Muscle layer of duodenum (tissue), 2 donors: ENCODE measurements at regions not wholly inside any gene's neighbourhood (a gene's known extent, or its start where the extent isn't known, plus 50 kb on each side); places are given as distances from the start of the nearest gene placed in this dataset.
"Not testable (repeated sequence)": the region's sequence is repeated elsewhere in the genome, so short reads cannot be mapped to it uniquely, and the experiment has no call there.

Experiments used
- H3K27ac ChIP-seq: one replicate; pipeline ENCODE4 v1.7.0; 2013; ENCODE audit warnings: mild to moderate bottlenecking, low read length
- H3K27me3 ChIP-seq: one replicate; pipeline ENCODE4 v1.7.0; 2013; ENCODE audit warnings: low read depth, mild to moderate bottlenecking, control low read depth, low read length
- H3K36me3 ChIP-seq, 2 donors: one replicate each; pipeline ENCODE4 v1.7.0; 2013; ENCODE audit warnings: low read length in 2 of 2, control low read depth in 1 of 2, mild to moderate bottlenecking in 1 of 2; ENCODE audit not compliant: insufficient read depth in 2 of 2, control insufficient read depth in 1 of 2
- H3K4me1 ChIP-seq, 2 donors: one replicate each; pipeline ENCODE4 v1.7.0; 2013; ENCODE audit warnings: low read length in 2 of 2, mild to moderate bottlenecking in 2 of 2, control low read depth in 1 of 2, moderate library complexity in 1 of 2; ENCODE audit not compliant: insufficient read depth in 2 of 2, control insufficient read depth in 1 of 2
- H3K4me3 ChIP-seq, 2 donors: one replicate each; pipeline ENCODE4 v1.7.0; 2013; ENCODE audit warnings: low read length in 2 of 2, low read depth in 1 of 2, mild to moderate bottlenecking in 1 of 2
- H3K9me3 ChIP-seq, 2 donors: one replicate each; pipeline ENCODE4 v1.7.0; 2013; ENCODE audit warnings: low read length in 2 of 2, control low read depth in 1 of 2, mild to moderate bottlenecking in 1 of 2; ENCODE audit not compliant: control insufficient read depth in 1 of 2
- donor health status: healthy.

DNA sequence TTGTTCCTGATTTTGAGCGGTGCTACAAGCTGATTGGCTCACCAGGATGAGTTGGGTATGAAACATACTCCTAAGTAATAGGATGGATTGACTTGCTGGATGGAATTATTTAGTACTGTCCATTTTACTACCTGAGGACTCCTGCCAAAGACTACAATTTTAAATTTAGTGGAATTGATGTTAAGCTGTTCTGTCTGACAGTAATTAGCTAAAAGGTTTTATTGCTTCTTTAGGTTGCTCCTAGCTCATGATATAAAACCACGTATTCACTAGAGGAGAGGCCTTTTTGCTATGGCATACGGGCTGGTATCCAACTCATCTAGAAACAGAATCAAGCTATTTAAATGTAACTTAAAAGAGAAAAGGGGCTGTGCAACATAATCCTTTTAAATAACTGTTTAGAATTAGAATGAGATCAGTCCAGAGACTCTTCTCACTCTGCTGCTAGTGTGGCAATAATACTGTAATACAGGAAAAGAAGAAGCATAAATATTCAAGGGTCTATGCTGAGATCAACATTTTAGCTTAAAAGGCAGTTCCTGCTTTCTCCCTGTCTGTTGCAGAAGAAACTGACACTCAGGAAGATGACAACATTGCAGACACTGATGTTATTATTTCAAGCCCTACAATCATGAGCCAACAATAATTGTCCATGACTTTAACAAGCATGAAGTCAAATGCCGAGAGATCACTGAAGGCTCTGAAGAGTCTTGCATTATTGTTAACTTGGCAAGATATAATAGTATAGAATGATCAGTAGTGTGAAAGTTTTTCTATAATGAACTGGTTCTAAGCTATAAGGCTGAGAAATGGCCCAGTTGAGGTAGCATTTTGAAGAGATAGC lies 258.7 kb upstream of the ADGRL4 start:
- H3K4me3 ChIP-seq = no peak overlapping the region
- H3K27ac ChIP-seq = no peak overlapping the region
- H3K9me3 ChIP-seq = no peaks in the 10 kb centered on the region
- H3K4me1 ChIP-seq = peaks cover 0 to 6% of the 10 kb centered on the region in 2 donors
- H3K36me3 ChIP-seq = no peaks in the 10 kb centered on the region
- no peaks in the 10 kb centered on the region for H3K27me3 ChIP-seq

- Histone ChIP-seq H3K36me3 (no peaks in the 10 kb centered on the region), H3K9me3 (no peaks in the 10 kb centered on the region), H3K27me3 (no peaks in the 10 kb centered on the region), H3K4me3 (no peak overlapping the region), H3K27ac (no peak overlapping the region), H3K4me1 (peaks cover 0 to 6% of the 10 kb centered on the region in 2 donors)
Measured at GRCh38 chr1:79264285-79264684, 257.8 kb upstream of the ADGRL4 start.

DNA sequence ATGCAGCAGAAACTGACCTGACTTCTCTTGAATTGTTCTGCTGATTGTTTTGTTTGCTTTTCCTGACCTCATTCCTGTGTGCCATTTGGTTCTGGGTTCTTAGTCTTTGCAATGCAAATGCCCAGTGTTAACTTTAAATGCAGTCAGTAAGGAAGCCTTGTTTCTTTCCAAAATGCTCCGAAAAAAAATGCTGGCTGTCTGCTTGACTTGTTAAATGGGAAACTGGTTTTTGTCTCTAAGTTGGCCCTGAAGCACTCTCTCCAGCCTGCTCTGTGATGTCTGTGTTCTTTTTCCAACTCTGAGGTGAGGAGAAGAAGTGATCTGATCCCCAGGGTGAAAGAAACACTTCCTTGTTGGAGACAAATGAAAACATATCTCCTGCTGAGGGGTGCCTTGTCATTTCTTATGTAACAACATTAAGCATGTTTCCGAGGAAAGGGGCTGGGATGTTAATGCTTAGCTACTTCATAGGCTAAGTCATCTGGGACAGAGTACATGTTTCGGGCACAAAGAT lies 256.3 kb upstream of the ADGRL4 start:
- H3K4me1 ChIP-seq = peaks cover 0 to 6% of the 10 kb centered on the region in 2 donors

GRCh38 chr1:79259390-79260336 lies 253.1 kb upstream of the ADGRL4 start:
- Histone ChIP-seq H3K27ac (no peak overlapping the region), H3K9me3 (no peaks in the 10 kb centered on the region), H3K27me3 (no peaks in the 10 kb centered on the region), H3K4me3 (no peak overlapping the region), H3K36me3 (no peaks in the 10 kb centered on the region), H3K4me1 (peaks cover 0 to 6% of the 10 kb centered on the region in 2 donors)

More for the DNA sequence above, 256.3 kb upstream of the ADGRL4 start:
- Histone ChIP-seq H3K36me3 (no peaks in the 10 kb centered on the region), H3K27ac (no peak overlapping the region), H3K4me3 (no peak overlapping the region), H3K9me3 (no peaks in the 10 kb centered on the region), H3K27me3 (no peaks in the 10 kb centered on the region)

DNA sequence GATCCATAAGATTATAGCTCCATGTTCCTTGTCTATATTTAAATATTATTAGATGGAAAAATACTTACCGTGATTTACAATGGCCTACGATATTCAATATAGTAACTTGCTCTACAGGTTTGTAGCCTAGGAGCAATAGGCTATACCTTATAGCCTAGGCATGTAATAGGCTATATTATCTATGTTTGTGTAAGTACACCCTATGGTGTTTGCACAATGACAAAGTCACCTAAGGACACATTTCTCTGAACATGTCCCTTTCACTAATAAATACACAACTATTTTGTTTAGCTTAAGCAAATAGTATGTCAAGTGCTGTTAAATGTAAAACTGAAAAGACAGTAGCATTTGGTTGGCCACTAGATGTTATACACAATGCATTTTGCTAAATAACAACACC lies 248.9 kb upstream of the ADGRL4 start:
- no peaks in the 10 kb centered on the region for H3K36me3 ChIP-seq
- no peaks in the 10 kb centered on the region for H3K4me1 ChIP-seq
- no peaks in the 10 kb centered on the region for H3K9me3 ChIP-seq
- no peak overlapping the region for H3K27ac ChIP-seq
- H3K27me3 ChIP-seq = no peaks in the 10 kb centered on the region
- H3K4me3 ChIP-seq = no peak overlapping the region

GRCh38 chr1:79252598-79252997 lies 246.1 kb upstream of the ADGRL4 start:
- H3K9me3 ChIP-seq = no peaks in the 10 kb centered on the region
- H3K36me3 ChIP-seq = no peaks in the 10 kb centered on the region
- no peak overlapping the region for H3K27ac ChIP-seq
- H3K4me1 ChIP-seq = no peaks in the 10 kb centered on the region
- no peaks in the 10 kb centered on the region for H3K27me3 ChIP-seq
- no peak overlapping the region for H3K4me3 ChIP-seq

- Histone ChIP-seq H3K27ac (no peak overlapping the region), H3K27me3 (no peaks in the 10 kb centered on the region), H3K36me3 (no peaks in the 10 kb centered on the region), H3K9me3 (peaks cover 0 to 3% of the 10 kb centered on the region in 2 donors), H3K4me1 (no peaks in the 10 kb centered on the region), H3K4me3 (no peak overlapping the region)
Measured at GRCh38 chr1:79239840-79240239, 233.3 kb upstream of the ADGRL4 start.

DNA sequence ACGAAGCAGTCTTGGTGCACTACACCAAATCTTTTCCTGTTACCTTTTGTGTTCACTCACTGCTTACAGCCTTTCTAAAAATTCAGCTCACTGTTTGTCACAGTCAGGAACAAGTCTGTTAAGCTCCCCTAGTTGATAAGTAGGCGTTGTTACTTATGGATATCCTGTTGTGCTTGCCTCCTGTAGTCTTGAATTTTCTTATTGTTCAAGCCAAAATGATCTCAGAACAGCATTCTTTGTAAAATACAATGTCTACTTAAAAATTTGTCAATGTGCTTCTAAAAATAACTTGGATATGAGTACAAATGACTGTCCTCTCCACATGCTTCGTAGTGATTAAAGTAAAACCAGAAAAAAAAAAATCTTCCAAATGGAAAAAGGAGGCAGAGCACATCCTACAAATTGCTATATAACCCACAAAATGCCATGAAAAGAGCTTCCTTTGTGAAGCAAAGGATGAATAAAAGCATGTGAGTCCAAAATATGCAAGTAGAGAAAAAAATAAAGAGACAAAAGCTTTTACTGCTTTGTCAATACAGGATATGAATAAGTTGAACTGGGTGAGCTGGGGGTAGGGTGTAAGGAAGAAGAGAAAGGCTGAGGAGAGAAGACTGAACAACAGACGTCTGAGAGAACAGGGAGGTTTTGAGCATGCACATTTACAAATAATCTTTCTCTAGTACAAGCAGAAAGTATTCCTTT lies 228.9 kb upstream of the ADGRL4 start:
- Histone ChIP-seq H3K27ac (no peak overlapping the region), H3K27me3 (no peaks in the 10 kb centered on the region), H3K9me3 (peaks cover 0 to 3% of the 10 kb centered on the region in 2 donors), H3K4me3 (no peak overlapping the region), H3K4me1 (no peaks in the 10 kb centered on the region), H3K36me3 (no peaks in the 10 kb centered on the region)

DNA sequence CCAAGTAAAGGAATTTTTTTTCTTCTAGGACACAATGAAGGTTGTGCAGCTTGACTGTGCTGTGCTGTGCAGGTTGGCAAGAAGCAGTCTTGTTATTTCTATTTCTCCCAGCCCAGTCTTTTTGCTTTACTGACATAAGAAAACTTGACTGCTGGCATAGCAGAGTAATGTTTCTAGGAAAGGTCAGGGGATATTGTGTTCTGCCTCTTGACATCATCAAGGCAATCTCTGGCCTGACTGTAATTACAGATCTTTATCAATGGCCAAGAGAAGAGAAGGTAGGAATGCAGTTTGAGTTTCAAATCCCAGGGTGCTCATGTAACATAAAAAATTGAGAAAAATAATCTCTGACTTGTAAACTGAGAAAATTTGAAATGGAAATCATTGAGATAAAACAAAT lies 226.3 kb upstream of the ADGRL4 start:
- no peaks in the 10 kb centered on the region for H3K36me3 ChIP-seq
- H3K27ac ChIP-seq = no peak overlapping the region
- H3K9me3 ChIP-seq = no peaks in the 10 kb centered on the region
- H3K27me3 ChIP-seq = no peaks in the 10 kb centered on the region
- H3K4me3 ChIP-seq = no peak overlapping the region
- no peaks in the 10 kb centered on the region for H3K4me1 ChIP-seq

- not testable (repeated sequence) for H3K27me3 ChIP-seq, H3K27ac ChIP-seq
Measured at GRCh38 chr1:79230751-79231150, 224.2 kb upstream of the ADGRL4 start.

DNA sequence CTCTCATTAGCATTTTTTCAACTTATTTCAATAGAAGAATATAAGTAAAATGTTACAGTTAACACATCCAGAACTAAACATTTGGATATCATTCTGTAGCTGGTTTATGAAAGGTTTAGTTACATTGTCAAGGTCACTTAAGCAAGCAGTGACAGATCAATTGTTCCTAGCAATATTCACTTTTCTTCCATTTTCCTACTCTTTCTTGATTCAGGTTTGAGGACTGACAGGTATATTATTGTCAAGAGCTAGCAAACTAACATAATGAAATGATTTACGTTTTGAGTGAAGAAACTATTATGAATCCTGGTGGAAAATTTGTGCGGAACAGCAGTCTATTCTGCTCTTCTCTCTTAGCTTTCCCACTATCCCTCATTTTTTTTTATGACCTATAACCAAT lies 220.4 kb upstream of the ADGRL4 start:
- no peaks in the 10 kb centered on the region for H3K4me1 ChIP-seq
- H3K27ac ChIP-seq = no peak overlapping the region
- no peaks in the 10 kb centered on the region for H3K27me3 ChIP-seq
- no peak overlapping the region for H3K4me3 ChIP-seq
- no peaks in the 10 kb centered on the region for H3K36me3 ChIP-seq
- H3K9me3 ChIP-seq = no peaks in the 10 kb centered on the region

More at GRCh38 chr1:79230751-79231150, 224.2 kb upstream of the ADGRL4 start:
- not testable (repeated sequence) for H3K36me3 ChIP-seq, H3K4me1 ChIP-seq, H3K4me3 ChIP-seq, H3K9me3 ChIP-seq
